ENCODE measurements at regions not wholly inside any gene's neighbourhood (a gene's known extent, or its start where the extent isn't known, plus 50 kb on each side); places are given as distances from the start of the nearest gene placed in this dataset.

- Histone ChIP-seq H3K9me3 (ENCODE audit: control insufficient read depth in 2 of 2, insufficient read depth in 1 of 2, low read depth in 1 of 2, low read length in 1 of 2) (no peaks in the 10 kb centered on the region), H3K36me3 (ENCODE audit: control insufficient read depth in 3 of 3, insufficient read depth in 2 of 3, low read depth in 1 of 3, low read length in 3 of 3) (no peaks in the 10 kb centered on the region), H3K27ac (ENCODE audit: low read depth in 1 of 3, low read length in 2 of 3) (no peak overlapping the region), H3K27me3 (ENCODE audit: control insufficient read depth in 3 of 3, insufficient read depth in 3 of 3, low read length in 3 of 3) (no peaks in the 10 kb centered on the region), H3K4me3 (ENCODE audit: low read depth in 1 of 3, low read length in 3 of 3) (no peak overlapping the region), H3K4me1 (ENCODE audit: control insufficient read depth in 3 of 3, insufficient read depth in 2 of 3, low read depth in 1 of 3, low read length in 2 of 3) (no peaks in the 10 kb centered on the region)
- 66 to 70% (median 68%) methylated on average over 2 of the region's 2 CpGs for WGBS, 3 donors
- FAIRE-seq (no peak), DNase-seq (no peak)
Measured at GRCh38 chr5:25027061-25027460, 382.3 kb upstream of the CDH10 start.

GRCh38 chr5:25025831-25026230, 381.1 kb upstream of the CDH10 start:
- 76 to 82% (median 81%) methylated on average over 4 of the region's 4 CpGs for WGBS, 3 donors
- H3K36me3 ChIP-seq (ENCODE audit: control insufficient read depth in 3 of 3, insufficient read depth in 2 of 3, low read depth in 1 of 3, low read length in 3 of 3) = no peaks in the 10 kb centered on the region
- FAIRE-seq (no peak), DNase-seq (no peak)
- H3K27ac ChIP-seq (ENCODE audit: low read depth in 1 of 3, low read length in 2 of 3) = no peak overlapping the region
- H3K4me3 ChIP-seq (ENCODE audit: low read depth in 1 of 3, low read length in 3 of 3) = no peak overlapping the region
- no peaks in the 10 kb centered on the region for H3K9me3 ChIP-seq (ENCODE audit: control insufficient read depth in 2 of 2, insufficient read depth in 1 of 2, low read depth in 1 of 2, low read length in 1 of 2)
- no peaks in the 10 kb centered on the region for H3K27me3 ChIP-seq (ENCODE audit: control insufficient read depth in 3 of 3, insufficient read depth in 3 of 3, low read length in 3 of 3)
- H3K4me1 ChIP-seq (ENCODE audit: control insufficient read depth in 3 of 3, insufficient read depth in 2 of 3, low read depth in 1 of 3, low read length in 2 of 3) = no peaks in the 10 kb centered on the region

GRCh38 chr5:25020454-25020853, 375.7 kb upstream of the CDH10 start:
- Histone ChIP-seq H3K27ac (ENCODE audit: low read depth in 1 of 3, low read length in 2 of 3) (no peak overlapping the region), H3K4me3 (ENCODE audit: low read depth in 1 of 3, low read length in 3 of 3) (no peak overlapping the region), H3K36me3 (ENCODE audit: control insufficient read depth in 3 of 3, insufficient read depth in 2 of 3, low read depth in 1 of 3, low read length in 3 of 3) (no peaks in the 10 kb centered on the region), H3K4me1 (ENCODE audit: control insufficient read depth in 3 of 3, insufficient read depth in 2 of 3, low read depth in 1 of 3, low read length in 2 of 3) (no peaks in the 10 kb centered on the region), H3K27me3 (ENCODE audit: control insufficient read depth in 3 of 3, insufficient read depth in 3 of 3, low read length in 3 of 3) (no peaks in the 10 kb centered on the region), H3K9me3 (ENCODE audit: control insufficient read depth in 2 of 2, insufficient read depth in 1 of 2, low read depth in 1 of 2, low read length in 1 of 2) (no peaks in the 10 kb centered on the region)
- no peak for FAIRE-seq
- WGBS, 3 donors = 57 to 63% (median 62%) methylated on average over 1 of the region's 1 CpG
- no peak for DNase-seq

- no peak overlapping the region for H3K27ac ChIP-seq (ENCODE audit: low read depth in 1 of 3, low read length in 2 of 3)
- H3K36me3 ChIP-seq (ENCODE audit: control insufficient read depth in 3 of 3, insufficient read depth in 2 of 3, low read depth in 1 of 3, low read length in 3 of 3) = no peaks in the 10 kb centered on the region
- H3K27me3 ChIP-seq (ENCODE audit: control insufficient read depth in 3 of 3, insufficient read depth in 3 of 3, low read length in 3 of 3) = no peaks in the 10 kb centered on the region
- FAIRE-seq = no peak
- no peaks in the 10 kb centered on the region for H3K9me3 ChIP-seq (ENCODE audit: control insufficient read depth in 2 of 2, insufficient read depth in 1 of 2, low read depth in 1 of 2, low read length in 1 of 2)
- no peaks in the 10 kb centered on the region for H3K4me1 ChIP-seq (ENCODE audit: control insufficient read depth in 3 of 3, insufficient read depth in 2 of 3, low read depth in 1 of 3, low read length in 2 of 3)
- no peak for DNase-seq
- H3K4me3 ChIP-seq (ENCODE audit: low read depth in 1 of 3, low read length in 3 of 3) = no peak overlapping the region
- WGBS, 3 donors = 74 to 89% (median 84%) methylated on average over 9 of the region's 9 CpGs
Measured at GRCh38 chr5:25009063-25009462, 364.3 kb upstream of the CDH10 start.

- Histone ChIP-seq H3K9me3 (ENCODE audit: control insufficient read depth in 2 of 2, insufficient read depth in 1 of 2, low read depth in 1 of 2, low read length in 1 of 2) (no peaks in the 10 kb centered on the region), H3K27ac (ENCODE audit: low read depth in 1 of 3, low read length in 2 of 3) (no peak overlapping the region), H3K36me3 (ENCODE audit: control insufficient read depth in 3 of 3, insufficient read depth in 2 of 3, low read depth in 1 of 3, low read length in 3 of 3) (no peaks in the 10 kb centered on the region), H3K27me3 (ENCODE audit: control insufficient read depth in 3 of 3, insufficient read depth in 3 of 3, low read length in 3 of 3) (no peaks in the 10 kb centered on the region), H3K4me1 (ENCODE audit: control insufficient read depth in 3 of 3, insufficient read depth in 2 of 3, low read depth in 1 of 3, low read length in 2 of 3) (no peaks in the 10 kb centered on the region), H3K4me3 (ENCODE audit: low read depth in 1 of 3, low read length in 3 of 3) (no peak overlapping the region)
- FAIRE-seq (no peak), DNase-seq (peak in 1 of 2 donors; percentile 5)
- 31 to 46% (median 35%) methylated on average over 2 of the region's 2 CpGs for WGBS, 3 donors
Measured at GRCh38 chr5:25006734-25007133, 362.0 kb upstream of the CDH10 start.

- FAIRE-seq (no peak), DNase-seq (no peak)
- Histone ChIP-seq H3K4me1 (ENCODE audit: control insufficient read depth in 3 of 3, insufficient read depth in 2 of 3, low read depth in 1 of 3, low read length in 2 of 3) (no peaks in the 10 kb centered on the region), H3K4me3 (ENCODE audit: low read depth in 1 of 3, low read length in 3 of 3) (no peak overlapping the region), H3K27me3 (ENCODE audit: control insufficient read depth in 3 of 3, insufficient read depth in 3 of 3, low read length in 3 of 3) (no peaks in the 10 kb centered on the region), H3K27ac (ENCODE audit: low read depth in 1 of 3, low read length in 2 of 3) (no peak overlapping the region), H3K9me3 (ENCODE audit: control insufficient read depth in 2 of 2, insufficient read depth in 1 of 2, low read depth in 1 of 2, low read length in 1 of 2) (no peaks in the 10 kb centered on the region), H3K36me3 (ENCODE audit: control insufficient read depth in 3 of 3, insufficient read depth in 2 of 3, low read depth in 1 of 3, low read length in 3 of 3) (no peaks in the 10 kb centered on the region)
- WGBS, 3 donors = 32 to 35% (median 34%) methylated on average over 4 of the region's 4 CpGs
Measured at GRCh38 chr5:25006237-25006636, 361.5 kb upstream of the CDH10 start.

GRCh38 chr5:25005431-25005830, 360.7 kb upstream of the CDH10 start:
- DNase-seq (no peak), FAIRE-seq (no peak)
- 37 to 49% (median 42%) methylated on average over 3 of the region's 3 CpGs for WGBS, 3 donors
- Histone ChIP-seq H3K4me1 (ENCODE audit: control insufficient read depth in 3 of 3, insufficient read depth in 2 of 3, low read depth in 1 of 3, low read length in 2 of 3) (no peaks in the 10 kb centered on the region), H3K9me3 (ENCODE audit: control insufficient read depth in 2 of 2, insufficient read depth in 1 of 2, low read depth in 1 of 2, low read length in 1 of 2) (no peaks in the 10 kb centered on the region), H3K27ac (ENCODE audit: low read depth in 1 of 3, low read length in 2 of 3) (no peak overlapping the region), H3K27me3 (ENCODE audit: control insufficient read depth in 3 of 3, insufficient read depth in 3 of 3, low read length in 3 of 3) (no peaks in the 10 kb centered on the region), H3K36me3 (ENCODE audit: control insufficient read depth in 3 of 3, insufficient read depth in 2 of 3, low read depth in 1 of 3, low read length in 3 of 3) (no peaks in the 10 kb centered on the region), H3K4me3 (ENCODE audit: low read depth in 1 of 3, low read length in 3 of 3) (no peak overlapping the region)

- DNase-seq (no peak), FAIRE-seq (no peak)
- WGBS, 3 donors = 79 to 81% (median 81%) methylated on average over 1 of the region's 1 CpG
- no peaks in the 10 kb centered on the region for H3K27me3 ChIP-seq (ENCODE audit: control insufficient read depth in 3 of 3, insufficient read depth in 3 of 3, low read length in 3 of 3)
- no peaks in the 10 kb centered on the region for H3K36me3 ChIP-seq (ENCODE audit: control insufficient read depth in 3 of 3, insufficient read depth in 2 of 3, low read depth in 1 of 3, low read length in 3 of 3)
- no peak overlapping the region for H3K4me3 ChIP-seq (ENCODE audit: low read depth in 1 of 3, low read length in 3 of 3)
- no peaks in the 10 kb centered on the region for H3K9me3 ChIP-seq (ENCODE audit: control insufficient read depth in 2 of 2, insufficient read depth in 1 of 2, low read depth in 1 of 2, low read length in 1 of 2)
- no peaks in the 10 kb centered on the region for H3K4me1 ChIP-seq (ENCODE audit: control insufficient read depth in 3 of 3, insufficient read depth in 2 of 3, low read depth in 1 of 3, low read length in 2 of 3)
- H3K27ac ChIP-seq (ENCODE audit: low read depth in 1 of 3, low read length in 2 of 3) = no peak overlapping the region
Measured at GRCh38 chr5:25002371-25002770, 357.6 kb upstream of the CDH10 start.

GRCh38 chr5:24999732-25000131, 355.0 kb upstream of the CDH10 start:
- Histone ChIP-seq H3K36me3 (ENCODE audit: control insufficient read depth in 3 of 3, insufficient read depth in 2 of 3, low read depth in 1 of 3, low read length in 3 of 3) (no peaks in the 10 kb centered on the region), H3K4me3 (ENCODE audit: low read depth in 1 of 3, low read length in 3 of 3) (no peak overlapping the region), H3K27me3 (ENCODE audit: control insufficient read depth in 3 of 3, insufficient read depth in 3 of 3, low read length in 3 of 3) (no peaks in the 10 kb centered on the region), H3K27ac (ENCODE audit: low read depth in 1 of 3, low read length in 2 of 3) (no peak overlapping the region), H3K4me1 (ENCODE audit: control insufficient read depth in 3 of 3, insufficient read depth in 2 of 3, low read depth in 1 of 3, low read length in 2 of 3) (no peaks in the 10 kb centered on the region), H3K9me3 (ENCODE audit: control insufficient read depth in 2 of 2, insufficient read depth in 1 of 2, low read depth in 1 of 2, low read length in 1 of 2) (no peaks in the 10 kb centered on the region)
- FAIRE-seq = no peak
- DNase-seq = no peak
- 73 to 86% (median 85%) methylated on average over 2 of the region's 2 CpGs for WGBS, 3 donors
